GM19372 (cell line): ENCODE measurements at regions not wholly inside any gene's neighbourhood (a gene's known extent, or its start where the extent isn't known, plus 50 kb on each side); places are given as distances from the start of the nearest gene placed in this dataset.

ENCODE experiments used
- ATAC-seq: cut with Tn5 transposase; IDR thresholded peaks from one replicate; pipeline ENCODE4 v1.9.1; 2021; ENCODE audit warnings: mild to moderate bottlenecking, low read depth, moderate library complexity; ENCODE audit not compliant: unreplicated experiment

GRCh38 chr9:26334706-26335105 is 557.9 kb downstream of the CAAP1 start:
- ATAC-seq: no peak

- no peak for ATAC-seq
Measured at GRCh38 chr9:26331223-26331622, 561.4 kb downstream of the CAAP1 start.

- ATAC-seq: no peak
Measured at GRCh38 chr9:26329974-26330373, 562.6 kb downstream of the CAAP1 start.

- ATAC-seq: no peak
Measured at GRCh38 chr9:26326563-26326962, 566.0 kb downstream of the CAAP1 start.

GRCh38 chr9:26325444-26325829 is 567.2 kb downstream of the CAAP1 start:
- no peak for ATAC-seq

- ATAC-seq: no peak
Measured at GRCh38 chr9:26324786-26325443, 567.7 kb downstream of the CAAP1 start.

GRCh38 chr9:26321935-26322334 is 570.7 kb downstream of the CAAP1 start:
- ATAC-seq: no peak

- no peak for ATAC-seq
Measured at GRCh38 chr9:26319859-26320258, 572.7 kb downstream of the CAAP1 start.

- ATAC-seq: no peak
Measured at GRCh38 chr9:26313108-26313507, 579.5 kb downstream of the CAAP1 start.

GRCh38 chr9:26311463-26311995 is 581.1 kb downstream of the CAAP1 start:
- ATAC-seq: no peak

GRCh38 chr9:26310294-26310693 is 582.3 kb downstream of the CAAP1 start:
- no peak for ATAC-seq

- no peak for ATAC-seq
Measured at GRCh38 chr9:26308328-26308727, 584.3 kb downstream of the CAAP1 start.

- no peak for ATAC-seq
Measured at GRCh38 chr9:26301659-26302058, 590.9 kb downstream of the CAAP1 start.

GRCh38 chr9:26301046-26301445 is 591.6 kb downstream of the CAAP1 start:
- no peak for ATAC-seq

- ATAC-seq: no peak
Measured at GRCh38 chr9:26296910-26297572, 595.6 kb downstream of the CAAP1 start.

GRCh38 chr9:26292943-26293342 is 599.7 kb downstream of the CAAP1 start:
- ATAC-seq: no peak

GRCh38 chr9:26271495-26272122 is 593.4 kb upstream of the TUSC1 start:
- ATAC-seq: no peak

- no peak for ATAC-seq
Measured at GRCh38 chr9:26266146-26266793, 588.0 kb upstream of the TUSC1 start.

- ATAC-seq: no peak
Measured at GRCh38 chr9:26264709-26265601, 586.7 kb upstream of the TUSC1 start.

- ATAC-seq: no peak
Measured at GRCh38 chr9:26263478-26263877, 585.2 kb upstream of the TUSC1 start.
